ENCODE measurements at regions not wholly inside any gene's neighbourhood (a gene's known extent, or its start where the extent isn't known, plus 50 kb on each side); places are given as distances from the start of the nearest gene placed in this dataset.
A peak's percentile ranks its signal among the peaks of the same experiment; 100 is the strongest.

DNA sequence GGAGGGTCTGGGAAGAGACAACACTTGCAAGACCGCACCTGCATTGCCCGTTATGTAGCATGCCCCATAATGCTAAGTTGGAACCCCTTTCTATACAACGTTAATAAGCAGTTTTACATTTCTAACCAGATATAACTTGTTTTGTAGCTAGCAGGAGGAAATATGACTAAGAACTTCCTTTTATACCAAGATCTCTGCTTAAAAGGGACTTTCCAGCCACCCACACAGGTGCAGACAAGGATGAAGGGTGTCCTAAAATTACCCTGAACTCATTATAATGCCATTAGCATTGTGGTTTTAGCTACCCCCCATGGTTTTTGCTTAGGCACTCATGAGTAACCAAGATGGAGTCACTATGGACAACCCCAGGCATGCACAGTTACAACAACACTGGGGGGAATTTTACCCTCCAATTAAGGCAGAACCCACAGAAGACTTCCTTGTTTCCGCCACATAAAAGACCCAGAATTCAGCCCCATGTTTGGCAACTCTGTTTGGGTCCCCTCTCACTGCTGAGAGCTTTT lies 362.8 kb downstream of the CBLN2 start:
- no peak for DNase-seq

DNA sequence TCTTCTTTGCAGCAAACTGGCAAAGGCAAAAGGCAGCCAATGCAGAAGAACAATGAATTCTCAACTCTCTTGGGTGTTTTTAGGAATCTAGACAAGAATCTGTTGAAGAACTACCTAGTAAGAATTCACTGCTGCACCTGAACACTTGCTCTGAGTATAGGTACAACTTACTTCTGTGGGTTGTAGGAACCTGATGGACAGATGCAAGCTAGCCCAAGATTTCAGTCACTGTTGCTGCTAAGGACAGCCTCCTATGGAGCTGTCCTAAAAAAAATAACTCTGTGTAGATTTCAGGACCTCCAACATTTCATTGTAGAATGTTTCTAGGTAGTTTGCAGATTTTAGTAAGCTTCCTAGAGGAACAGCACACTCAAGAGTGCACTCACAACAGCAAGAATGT lies 363.5 kb downstream of the CBLN2 start:
- no peak for DNase-seq

DNA sequence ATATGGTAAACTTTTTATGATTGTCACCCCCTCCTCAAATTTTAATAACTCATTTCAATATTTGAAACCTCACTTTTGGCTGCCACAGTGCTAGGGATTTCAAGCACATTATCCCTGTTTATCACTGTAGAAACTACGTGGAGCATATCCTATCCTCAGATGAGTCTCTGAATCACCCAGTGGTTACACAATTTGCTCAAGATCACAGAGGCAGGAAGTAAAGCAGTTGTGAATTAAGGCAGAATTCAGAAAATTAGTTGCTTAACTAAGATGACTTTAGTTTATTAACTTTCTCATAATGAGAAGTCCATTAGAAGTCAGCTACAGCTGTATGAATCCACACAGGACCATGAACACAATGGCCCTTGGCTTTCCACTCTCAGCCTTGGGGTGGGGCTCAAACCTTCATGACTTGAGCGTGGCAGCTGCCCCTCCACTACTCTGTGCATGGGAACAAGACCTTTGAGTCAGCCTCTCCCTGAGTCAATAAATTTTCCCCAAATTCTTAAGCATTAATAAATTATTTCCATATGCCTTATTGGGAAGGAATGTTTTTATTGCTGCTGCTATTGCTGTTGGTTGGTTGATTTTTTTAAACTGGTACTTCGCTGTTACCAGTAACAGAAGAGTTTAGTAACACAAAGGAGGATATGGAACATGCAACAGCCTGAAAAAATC lies 369.0 kb downstream of the CBLN2 start:
- no peak for DNase-seq

DNA sequence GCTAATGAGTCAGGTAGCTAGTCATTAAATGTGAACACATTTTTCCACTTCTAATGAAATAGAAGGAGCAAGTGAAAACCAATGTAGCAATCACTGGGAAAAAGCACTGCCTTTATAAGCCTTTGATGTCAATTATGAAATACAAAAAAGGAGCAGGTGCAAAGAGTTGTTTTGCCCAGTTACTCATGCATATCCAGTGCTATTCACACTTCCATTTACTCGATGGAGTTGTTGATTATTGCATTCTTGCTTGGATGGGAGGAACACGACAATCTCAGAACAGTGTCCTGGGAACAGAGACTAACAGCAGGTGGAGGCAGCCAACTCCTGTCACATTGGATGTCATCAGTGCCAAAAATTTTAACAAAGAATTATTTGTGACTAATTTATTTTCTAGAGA lies 372.5 kb downstream of the CBLN2 start:
- no peak for DNase-seq

DNA sequence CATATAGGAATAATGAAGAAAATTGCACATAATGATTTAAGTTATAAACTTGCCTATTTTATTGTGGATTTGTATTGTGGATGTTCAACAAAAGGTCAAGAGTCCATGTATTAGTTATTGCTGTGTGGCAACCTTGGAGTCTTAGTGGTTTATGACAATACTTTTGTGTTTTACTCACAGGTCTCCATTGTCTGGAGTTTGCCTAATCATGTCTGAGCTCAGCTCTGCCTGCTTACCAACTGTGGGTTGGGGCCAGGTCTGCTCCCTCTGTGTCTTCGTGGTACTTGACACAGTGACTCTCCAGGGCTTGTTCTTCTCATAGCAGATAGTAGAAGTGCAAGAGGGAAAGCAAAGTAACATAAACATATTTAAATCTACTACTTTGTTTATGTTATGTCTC lies 382.5 kb downstream of the CBLN2 start:
- DNase-seq: no peak

DNA sequence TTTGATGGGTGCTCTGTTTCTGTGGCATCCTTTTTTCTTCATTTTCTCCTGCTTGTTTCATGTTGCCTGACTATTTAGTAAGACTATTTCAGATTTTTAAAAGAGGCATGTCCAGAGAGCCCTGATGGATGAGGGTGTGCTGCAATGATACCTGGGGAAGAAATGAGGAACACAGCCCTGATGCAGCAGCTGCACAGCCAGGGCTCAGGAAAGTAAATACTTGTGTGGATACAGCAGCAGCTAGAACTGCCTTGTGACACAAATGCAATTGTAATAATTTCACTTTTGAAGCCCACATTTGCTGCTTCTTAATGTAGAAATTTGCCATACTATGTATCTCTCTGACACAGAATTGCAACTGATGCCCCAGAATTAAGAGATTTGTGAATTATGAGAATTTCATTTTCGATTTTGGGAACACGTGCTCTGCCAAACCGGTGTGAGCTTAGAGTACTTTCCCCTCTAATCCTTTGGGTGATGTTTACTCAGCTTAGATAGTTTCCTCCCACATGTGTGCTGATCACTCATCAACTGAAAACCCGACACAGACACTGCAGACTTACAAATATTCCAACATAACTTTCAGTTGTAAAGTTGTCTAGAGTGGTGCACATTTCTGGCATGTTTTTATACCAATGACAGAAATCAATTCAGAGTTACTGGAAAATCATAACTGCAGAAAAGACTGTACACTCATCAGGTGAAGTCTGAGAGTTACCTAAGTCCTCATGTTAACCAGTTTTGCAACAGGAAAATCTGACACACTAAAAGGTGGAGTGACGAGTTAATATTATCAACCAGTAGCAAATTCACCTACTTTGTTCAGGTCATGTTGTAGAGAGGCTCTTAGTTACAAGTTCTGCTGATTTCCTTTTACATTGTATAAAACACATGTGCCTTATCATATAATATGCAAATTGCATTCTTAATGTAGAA lies 383.4 kb downstream of the CBLN2 start:
- no peak for DNase-seq

DNA sequence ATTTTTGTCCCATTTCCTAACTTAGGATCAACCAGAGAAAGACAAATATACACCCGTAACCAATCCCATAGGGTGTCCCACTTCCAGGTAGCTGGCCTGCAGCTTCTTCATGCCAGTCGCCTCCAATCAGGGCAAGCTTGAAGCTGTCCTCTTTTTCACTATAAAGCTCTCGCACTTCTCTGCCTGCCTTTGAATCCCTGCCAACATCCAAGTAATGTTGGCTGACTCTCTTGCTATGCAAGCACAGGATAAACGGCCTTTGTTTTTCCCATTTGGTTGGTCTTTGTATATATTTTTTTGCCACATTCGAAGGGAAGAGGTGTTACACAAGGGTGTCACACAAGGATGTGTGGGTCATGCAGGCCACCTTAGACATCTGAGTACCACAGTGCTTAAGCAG lies 388.8 kb downstream of the CBLN2 start:
- peak; percentile 2 for DNase-seq

DNA sequence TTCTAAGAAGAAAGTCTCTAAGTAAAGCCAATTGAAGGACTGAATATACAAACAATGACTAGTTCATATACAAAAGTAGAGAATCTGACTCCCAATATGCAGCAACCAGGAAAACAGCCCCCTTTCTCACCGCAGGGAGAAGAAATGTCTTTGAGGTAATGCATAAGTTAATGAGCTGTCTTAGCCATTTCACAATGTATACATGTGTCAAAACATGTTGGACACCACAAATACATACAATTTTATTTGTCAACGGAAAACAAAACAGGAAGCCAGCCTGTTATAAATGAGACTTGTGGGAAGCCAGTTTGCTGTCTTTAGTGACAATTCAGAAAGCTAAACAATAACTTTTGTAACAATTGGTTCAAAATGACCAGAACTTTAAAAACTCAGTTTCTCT lies 389.2 kb downstream of the CBLN2 start:
- DNase-seq: no peak

DNA sequence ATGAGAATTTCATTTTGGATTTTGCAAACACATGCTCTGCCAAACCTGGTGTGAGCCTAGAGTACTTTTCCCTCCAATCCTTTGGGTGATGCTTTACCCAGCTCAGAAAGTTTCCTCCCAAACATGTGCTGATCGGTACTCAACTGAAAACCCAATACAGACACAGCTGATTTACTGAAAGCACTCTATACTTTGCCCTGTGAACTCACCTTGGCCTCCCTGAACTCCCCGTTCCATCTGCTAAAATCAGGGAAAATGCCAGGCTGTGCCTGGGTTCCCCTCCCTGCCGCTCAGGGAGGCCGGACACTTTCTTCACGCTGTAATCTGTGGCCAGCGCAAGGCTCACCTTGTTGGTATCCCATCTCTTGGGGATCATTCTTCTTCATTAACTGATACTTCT lies 391.2 kb downstream of the CBLN2 start:
- no peak for DNase-seq

DNA sequence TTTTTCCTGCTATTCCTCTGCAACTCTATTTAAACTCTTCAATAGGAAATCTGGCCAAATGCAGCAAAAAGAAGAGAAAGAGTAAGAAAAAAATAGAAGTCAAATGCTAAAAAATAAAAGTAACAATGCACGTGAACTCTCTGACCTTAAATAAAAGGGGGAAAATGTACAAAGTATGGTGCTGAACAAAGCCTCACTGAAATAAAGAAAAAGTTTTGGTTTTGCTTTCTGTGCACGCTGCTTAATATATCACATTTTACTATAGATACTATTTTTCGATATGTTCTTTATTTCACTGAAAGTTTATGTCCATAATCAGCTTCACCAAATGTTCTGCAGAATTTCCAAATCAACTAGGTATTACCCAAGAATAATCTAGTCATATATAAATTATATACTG lies 396.3 kb downstream of the CBLN2 start:
- DNase-seq: no peak

DNA sequence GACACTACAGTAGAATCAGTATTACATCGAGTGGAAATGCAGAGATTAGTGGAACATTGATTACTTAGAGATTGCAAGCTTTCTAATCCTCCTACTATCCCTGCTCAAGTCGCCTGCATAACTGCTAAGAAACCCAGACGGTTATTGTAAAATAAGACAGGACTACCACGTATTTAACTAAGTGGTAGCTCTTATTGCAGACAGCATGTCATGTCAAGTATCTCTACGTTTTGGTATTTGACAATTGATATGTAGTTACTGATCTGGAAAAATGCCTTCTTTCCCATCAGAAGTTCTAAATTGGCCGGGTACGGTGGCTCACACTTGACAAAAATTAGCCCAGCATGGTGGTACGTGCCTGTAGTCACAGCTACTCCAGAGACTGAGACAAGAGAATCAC lies 404.1 kb downstream of the CBLN2 start:
- no peak for DNase-seq

DNA sequence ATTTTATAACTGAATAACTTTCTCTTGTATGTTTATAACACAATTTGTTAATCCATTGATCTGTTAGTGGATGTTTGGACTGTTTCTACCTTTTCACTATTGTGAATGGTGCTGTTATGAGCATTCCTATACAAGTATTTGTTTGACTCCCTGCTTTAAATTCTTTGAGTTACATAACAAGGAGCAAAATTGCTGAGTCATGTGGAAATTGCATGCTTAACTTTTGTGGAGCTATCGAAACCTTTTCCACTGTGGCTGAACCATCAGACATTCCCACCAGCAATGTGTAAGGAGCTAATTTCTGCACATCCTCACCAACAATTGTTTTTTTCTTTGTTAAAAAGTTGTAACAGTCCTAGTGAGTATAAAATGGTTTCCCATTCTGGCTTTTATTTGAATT lies 415.5 kb downstream of the CBLN2 start:
- no peak for DNase-seq

DNA sequence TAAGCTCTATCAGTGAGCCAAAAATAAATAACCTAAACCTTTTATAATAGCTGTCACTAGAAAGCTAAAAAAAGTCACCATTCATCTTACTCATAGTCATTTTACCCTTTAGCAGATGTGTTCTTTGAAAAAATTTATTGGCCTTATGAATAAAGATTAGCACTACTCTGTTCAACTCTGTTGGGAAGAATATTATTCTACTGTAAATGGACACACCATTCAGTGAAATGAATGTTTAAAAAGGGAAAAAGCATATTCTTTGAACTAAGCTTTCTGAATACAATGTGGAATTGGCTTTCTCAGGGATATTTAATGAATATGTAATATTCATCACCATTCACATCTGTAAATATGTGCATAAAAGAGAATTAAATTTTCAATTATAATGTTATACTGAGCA lies 422.0 kb downstream of the CBLN2 start:
- no peak for DNase-seq

DNA sequence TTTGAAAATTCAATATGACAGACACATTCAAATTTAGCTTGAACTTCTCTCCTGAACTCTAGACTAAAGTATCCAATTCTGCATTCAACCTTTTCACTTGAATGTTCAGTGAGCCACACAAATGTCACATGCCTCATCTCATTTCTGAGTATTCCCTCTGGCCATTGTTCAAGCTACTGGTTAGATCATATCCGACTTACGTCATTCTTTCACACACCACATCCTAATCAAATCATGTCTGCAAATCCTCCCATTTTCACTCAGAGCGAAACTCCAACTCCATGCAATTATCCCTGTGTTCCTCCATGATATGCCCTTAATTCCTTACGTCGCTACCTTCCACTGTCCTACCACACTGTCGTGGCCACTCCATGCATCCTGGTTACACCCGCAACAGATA lies 425.1 kb downstream of the CBLN2 start:
- no peak for DNase-seq

DNA sequence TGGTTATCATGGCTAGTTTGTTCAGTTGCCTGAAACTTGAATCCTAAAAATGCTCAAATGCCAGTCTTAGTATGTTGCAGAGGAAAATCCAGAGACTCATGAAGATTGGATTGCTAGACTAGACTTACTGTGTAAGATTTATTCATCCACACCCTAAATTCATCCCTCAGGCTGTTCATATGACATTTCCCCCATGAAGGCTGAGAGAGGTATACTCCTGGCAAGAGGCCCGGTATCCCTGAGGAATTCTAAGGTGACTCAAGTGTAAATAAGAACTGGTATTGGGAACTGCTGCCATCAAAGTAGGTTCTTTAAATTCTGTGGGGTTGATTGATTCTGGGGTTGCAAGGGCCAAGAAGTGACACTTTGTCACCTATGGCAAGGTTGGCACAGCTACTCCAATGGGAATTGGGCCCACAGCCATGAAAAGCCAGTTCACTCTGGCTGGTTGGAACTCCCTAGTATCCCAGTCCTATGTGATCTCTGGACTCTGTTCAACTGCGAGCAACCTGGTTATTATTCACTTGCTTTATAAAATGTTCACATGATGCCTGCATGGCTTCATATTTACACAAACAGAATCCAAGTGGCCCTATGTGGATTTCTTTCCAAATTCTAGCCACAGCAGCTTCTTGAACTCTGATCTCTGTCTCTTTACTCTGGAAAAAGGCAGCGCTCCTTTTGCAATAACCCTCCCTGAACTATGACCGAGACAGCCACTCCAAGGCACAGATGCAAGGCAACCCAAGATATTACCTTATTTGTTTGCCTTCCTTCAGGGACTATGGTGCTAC lies 429.1 kb downstream of the CBLN2 start:
- DNase-seq: no peak

DNA sequence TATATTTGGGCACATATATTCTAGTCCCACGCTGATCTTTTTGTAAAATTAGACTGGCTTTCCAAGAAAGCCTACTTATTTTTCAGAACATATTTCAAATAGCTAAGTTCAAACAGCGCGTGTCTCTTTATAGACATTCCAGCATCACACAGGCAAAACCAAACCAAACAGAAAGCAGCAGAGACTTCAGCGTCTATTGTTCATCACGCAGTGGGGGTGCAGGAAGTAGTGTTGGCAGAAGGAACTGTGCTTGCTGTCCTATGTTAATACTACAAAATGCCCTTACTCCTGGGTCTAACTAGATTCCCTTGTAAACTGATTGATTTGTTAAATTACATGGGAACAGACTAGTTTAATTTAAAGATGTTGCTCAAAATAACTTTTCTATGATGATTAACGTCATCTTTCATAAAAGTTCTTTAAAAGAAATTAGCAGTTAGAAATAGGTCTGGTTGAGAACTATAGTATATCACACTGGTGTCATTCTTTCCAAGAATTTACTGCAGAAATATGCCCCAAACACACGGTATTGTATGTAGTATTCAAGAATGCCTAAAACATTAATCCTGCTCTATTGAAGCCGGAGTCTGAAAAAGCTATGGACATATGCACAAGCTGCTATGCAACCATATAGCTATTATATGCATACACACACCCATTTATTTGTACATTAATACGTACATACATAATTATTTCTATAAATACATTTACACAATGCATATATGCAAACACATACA lies 436.3 kb downstream of the CBLN2 start:
- DNase-seq: no peak

DNA sequence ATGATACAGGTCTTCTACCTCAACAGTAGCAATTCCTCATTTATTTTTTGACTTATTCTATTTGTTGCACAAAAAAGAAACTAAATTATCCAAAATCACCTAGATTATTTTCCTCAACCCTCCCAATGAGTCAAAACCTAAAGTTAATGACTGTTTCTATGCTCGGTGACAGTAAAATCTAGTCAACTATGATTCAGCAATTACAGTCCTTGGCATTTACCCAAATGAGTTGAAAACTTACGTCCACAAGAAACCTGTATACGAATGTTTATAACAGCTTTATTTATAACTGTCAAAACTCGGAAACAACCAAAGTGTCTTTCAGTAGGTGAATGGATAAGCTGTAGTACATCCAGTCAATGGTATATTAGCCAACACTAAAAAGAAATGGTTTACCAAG lies 439.3 kb downstream of the CBLN2 start:
- no peak for DNase-seq

DNA sequence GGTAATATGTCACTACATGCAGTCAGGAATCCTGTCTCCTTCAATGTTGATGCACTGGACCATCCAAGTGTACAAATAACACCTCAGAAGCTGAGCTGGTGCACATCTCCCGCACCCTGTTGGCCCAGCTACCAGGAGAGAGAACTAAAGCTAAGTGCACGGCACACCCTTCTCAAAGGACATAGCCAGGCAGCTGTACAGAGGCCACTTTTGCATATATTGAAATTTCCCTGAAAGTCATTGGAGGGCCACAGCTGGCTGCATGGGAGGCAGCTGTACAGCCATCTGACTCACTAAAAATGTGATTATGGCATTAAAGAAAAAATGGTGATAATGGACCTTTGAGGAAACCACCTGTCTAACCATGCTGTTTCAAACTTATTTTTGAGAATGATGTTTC lies 441.7 kb downstream of the CBLN2 start:
- no peak for DNase-seq

DNA sequence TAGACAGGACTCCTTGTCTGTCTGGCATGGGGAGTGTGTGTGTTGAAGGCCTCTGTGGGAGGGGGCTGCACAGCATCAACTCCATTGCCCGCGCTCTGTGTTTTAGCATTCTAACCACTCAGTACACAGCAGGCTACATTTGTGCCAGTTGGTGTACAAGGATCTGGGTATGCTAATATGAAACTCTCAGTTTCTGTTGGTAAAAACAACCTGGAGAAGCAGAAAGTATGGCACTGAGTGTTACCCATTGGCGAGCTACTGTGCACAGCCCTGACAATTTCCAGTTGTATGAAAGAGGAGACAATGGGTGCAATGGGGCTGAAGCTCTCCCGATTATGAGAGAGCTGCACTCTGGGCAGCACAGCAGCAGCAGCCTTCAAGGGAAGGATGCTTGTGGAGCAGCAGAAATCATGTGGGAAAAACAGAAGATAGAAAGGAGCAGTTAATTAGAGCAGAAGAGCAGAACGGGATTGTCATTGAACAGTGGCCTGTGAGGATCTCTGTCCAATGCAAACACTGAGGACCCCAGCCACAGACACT lies 443.6 kb downstream of the CBLN2 start:
- DNase-seq: no peak

DNA sequence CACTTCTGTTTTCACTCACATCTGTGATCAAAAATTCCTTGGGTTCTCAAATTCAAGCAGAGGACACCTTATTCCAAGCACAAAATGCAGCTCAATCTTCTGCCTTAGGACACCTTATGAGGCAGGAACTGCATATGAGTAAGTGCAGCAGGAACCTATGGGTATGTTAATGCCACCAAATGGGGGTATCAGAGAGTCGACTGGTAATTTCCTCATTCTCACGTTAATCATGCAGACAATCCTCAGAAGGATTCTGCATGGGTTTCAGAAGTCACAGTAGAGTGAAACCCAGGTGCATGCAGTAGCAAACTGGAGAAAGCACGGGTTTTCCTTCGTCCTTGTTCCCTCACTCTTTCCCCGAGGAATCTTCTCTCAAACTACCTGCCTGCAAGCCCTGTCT lies 452.8 kb downstream of the CBLN2 start:
- DNase-seq: no peak

DNA sequence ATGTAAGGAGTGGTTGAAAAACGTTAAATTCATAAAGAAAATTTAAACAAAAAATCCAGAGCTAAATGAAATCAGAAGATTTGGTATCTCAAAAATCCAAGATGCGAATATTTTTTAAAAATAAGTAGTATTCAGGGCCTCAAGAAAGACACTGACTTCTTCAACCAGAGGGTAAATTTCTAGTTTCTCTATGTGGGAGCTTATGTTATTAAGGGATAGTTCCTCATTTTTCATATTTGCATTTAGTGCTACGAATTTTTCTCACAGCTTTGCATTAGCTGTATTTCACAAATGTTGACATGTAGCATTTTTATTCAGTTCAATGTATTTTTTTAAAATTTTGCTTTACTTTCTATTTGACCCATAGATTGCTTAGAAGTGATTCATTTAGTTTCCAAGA lies 454.7 kb downstream of the CBLN2 start:
- no peak for DNase-seq

DNA sequence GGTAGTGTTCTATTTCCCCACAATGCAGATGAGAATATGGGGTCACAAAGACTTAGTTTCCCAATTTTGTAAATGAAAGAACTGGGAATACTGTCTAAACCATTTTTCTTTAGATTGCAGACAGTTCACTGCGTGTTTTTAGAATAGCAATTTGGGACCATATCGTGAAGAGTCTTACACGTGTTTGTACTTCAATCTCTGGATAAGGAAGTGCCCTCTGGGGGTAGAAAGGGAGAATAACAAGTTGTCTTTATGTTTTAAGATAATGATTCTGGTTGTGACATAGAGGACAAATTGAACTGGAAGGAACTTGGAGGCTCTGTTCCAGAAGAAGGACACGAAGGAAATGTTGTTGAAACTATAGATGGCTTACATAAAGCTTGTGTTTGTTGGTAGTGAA lies 457.7 kb downstream of the CBLN2 start:
- peak; percentile 8 for DNase-seq

Measured in left kidney (tissue), 1 donor.